ENCODE measurements at regions not wholly inside any gene's neighbourhood (a gene's known extent, or its start where the extent isn't known, plus 50 kb on each side); places are given as distances from the start of the nearest gene placed in this dataset.
A peak's percentile ranks its signal among the peaks of the same experiment; 100 is the strongest.

DNA sequence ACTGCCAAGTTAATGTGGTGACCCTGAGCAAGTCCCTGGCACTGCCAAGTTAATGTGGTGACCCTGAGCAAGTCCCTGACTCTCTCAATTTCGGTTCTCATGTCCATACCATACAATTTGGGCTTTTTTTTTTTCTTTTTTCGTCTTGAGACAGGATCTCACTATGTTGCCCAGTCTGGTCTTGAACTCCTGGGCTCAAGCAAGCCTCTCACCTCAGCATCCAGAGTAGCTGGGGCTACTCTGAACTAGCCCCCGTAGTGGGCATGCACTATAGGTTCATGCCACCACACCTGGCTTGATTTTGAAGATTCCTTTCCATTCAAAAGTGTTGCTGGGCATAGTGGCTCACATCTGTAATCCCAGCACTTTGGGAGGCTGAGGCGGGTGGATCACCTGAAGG, 100.0 kb upstream of the FOXP4 start:
- DNase-seq (ENCODE audit: extremely low read depth in 1 of 11, low read depth in 9 of 11, low spot score in 4 of 11) = no peak

DNA sequence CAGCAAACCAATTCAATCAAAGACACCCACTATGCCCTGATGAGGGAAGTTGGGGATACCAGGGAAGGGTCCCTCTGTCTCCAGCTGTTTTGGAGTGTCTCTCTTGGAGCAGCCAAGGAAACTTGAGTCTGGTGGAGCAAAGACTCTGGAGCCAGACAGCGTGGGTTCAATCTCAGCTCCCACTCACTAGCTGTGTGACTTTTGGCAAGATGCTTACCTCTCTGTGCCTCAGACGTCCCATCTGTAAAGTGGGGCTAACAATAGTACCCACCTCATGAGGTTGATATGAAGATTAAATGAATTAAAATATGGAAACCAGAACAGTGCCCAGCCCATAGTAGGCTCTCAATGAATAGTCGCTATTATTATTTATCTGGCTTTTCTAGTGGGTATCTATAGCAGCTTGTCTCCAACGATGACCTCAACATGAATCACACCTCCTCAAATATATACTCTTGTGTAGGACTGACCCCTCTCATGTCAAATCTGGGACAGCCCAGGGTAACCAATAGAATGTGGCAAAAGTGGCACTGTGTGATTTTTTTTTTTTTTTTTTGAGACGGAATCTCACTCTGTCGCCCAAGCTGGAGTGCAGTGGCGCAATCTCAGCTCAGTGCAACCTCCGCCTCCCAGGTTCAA, 99.2 kb upstream of the FOXP4 start:
- no peak for DNase-seq (ENCODE audit: extremely low read depth in 1 of 11, low read depth in 9 of 11, low spot score in 4 of 11)

DNA sequence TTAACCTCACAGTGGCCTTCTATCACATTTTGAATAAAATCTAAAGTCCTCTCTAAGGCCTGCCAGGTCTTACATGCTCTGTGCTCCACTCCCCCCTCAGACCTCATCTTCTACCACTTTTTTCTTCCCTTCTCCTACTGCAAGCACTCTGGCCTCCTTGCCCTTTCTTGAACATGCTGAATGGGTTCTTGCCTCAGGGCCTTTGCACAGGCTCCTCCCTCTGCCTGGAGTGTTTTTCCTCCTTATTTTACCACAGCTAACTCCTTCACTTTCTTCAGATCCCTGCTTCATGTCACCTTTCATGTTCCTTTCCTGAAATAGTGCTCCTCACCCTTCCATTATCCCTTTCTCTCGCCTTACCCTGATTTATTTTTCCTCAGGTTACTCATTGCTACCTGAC, 97.9 kb upstream of the FOXP4 start:
- no peak for DNase-seq (ENCODE audit: extremely low read depth in 1 of 11, low read depth in 9 of 11, low spot score in 4 of 11)

DNA sequence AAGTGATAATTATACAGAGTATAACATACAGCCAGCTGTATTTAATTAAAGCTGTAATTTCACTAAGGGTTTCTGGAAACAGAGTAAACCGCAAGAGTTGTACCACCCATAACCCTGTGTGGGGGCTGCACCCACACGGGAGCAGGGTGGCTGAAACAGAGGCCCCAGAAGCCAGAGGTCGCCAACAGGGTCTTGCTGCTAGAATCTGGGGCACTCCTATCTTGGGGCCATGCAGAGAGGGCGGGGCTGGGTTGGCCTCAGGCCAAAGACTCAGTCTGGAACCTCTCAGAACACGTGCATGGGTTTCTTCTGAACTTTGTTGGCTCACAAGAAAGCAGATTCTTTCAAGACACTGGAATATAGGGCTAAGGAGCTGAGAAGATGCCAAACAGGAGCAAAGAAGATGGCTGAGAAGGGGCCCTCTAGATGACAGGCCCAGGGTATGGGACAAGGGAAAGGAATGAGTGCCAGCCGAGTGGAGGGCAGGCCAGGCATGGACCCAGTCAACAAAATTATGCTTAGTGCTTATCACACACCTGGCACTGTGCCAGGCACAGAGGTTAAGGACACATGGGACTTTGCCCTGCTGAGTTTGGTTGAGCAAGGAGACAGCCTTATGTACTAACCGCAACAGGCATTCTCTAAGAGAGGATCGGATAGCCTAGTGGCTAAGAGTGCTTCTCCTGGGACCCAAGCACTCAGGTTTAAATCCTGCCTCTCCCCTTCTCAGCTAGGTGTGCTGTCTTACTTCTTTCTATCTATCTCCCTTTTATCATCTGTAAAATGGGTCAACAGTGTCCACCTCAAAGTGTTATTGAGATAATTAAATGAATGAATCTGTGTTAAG, 96.6 kb upstream of the FOXP4 start:
- peak in 1 of 11 donors; percentile 65 for DNase-seq (ENCODE audit: extremely low read depth in 1 of 11, low read depth in 9 of 11, low spot score in 4 of 11)

DNA sequence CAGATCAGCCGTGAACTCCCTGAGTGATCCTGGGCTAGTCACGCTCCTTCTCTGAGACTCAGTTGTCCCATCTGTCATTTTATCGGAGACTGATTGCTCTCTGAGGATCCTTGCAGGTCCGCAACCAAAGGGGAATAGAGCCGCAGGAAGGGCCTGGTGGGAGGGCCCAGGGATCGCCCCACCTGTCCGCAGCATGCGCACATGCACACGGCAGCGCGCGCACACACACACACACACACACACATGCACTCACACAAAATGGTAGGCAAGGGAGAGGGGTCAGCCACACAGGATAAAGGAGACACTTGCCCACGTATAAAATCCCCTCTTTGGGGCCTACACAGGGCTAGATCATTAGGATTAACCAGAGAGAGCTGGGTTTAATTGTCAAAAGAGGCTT, 95.6 kb upstream of the FOXP4 start:
- DNase-seq (ENCODE audit: extremely low read depth in 1 of 11, low read depth in 9 of 11, low spot score in 4 of 11) = no peak

DNA sequence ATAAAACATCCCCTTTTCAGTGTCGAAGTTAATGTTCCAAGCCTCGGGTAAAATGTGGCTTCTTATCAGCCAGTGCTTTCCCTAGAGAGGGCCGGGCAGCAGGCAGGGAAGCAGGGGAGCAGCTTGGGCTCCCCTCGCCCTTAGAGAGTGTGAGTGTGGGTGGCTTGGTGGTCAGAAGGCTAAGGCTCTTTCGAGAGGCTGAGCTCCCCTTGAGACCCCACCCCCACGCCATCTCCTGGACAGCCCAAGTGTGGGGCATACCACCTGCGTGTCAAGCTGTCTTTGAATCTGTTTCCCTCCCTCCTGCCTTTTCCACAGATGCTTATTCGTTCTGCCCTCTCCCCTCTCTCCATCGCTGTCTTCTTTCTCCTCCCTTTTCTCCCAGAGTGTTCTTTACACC, 95.1 kb upstream of the FOXP4 start:
- DNase-seq (ENCODE audit: extremely low read depth in 1 of 11, low read depth in 9 of 11, low spot score in 4 of 11) = no peak

DNA sequence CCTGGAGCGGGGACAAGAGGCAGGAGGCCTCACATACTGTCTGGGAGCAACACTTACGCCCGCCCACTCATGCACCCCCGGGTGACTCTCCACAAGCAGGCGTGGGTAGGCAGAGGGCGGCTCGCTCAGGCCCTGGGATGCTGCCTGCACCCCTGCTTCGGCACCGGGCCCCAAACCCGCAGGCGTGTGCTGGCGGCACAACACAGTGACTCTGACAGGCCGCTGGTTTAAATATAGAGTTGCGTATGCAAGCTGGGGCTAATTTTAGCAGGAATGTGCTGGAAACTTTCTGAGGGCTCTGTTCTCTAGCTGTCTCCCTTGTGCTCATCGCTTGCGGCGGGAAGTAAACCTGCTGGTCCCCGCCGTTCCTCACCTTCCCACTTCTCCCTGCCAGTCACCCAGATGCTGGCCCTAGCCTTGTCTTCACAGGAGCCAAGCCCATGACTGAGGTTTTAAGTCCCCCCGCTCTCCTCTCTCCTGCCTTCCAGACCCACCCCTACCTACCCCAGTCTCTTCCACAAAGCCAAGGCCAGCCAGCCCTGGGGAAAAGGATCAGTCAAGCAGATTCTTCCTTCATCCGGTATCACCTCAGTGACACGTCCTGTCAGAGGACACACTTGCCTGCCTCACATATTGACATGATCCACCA, 94.5 kb upstream of the FOXP4 start:
- DNase-seq (ENCODE audit: extremely low read depth in 1 of 11, low read depth in 9 of 11, low spot score in 4 of 11) = no peak

DNA sequence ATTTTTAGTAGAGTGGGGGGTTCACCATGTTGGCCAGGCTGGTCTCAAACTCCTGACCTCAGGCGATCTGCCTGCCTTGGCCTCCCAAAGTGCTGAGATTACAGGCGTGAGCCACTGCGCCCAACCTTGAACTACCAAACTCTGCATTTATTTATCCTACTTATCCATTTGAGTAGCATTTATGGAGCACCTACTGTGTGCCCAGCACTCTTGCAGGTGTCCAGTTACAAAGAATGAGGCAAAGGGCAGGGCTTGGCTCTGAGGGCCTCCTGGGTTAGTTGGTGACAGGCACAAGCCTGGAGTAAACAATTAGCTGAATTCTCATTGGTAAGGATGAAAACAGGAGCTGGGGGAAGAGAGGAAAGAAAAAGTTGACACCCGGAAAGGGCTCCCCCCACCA, 93.4 kb upstream of the FOXP4 start:
- DNase-seq (ENCODE audit: extremely low read depth in 1 of 11, low read depth in 9 of 11, low spot score in 4 of 11) = no peak

DNA sequence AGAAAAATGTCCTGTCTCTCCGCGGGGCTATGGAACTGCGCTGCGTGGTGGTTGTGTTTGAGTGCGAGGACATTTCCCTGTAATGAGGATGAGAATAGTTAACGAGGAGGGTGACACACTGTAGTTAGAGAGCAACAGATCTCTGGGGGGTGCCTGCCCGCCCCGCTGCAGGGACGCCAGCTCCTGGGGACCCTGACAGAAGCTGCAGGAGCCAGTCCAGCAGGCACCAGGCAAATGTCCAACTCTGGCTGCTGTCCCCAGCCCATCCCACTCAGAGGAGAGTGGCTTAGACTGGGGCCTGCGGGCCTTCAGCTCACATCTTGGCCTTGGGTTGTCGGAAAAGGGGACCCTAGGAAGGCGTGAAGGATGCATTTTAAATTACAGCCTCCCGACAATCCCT, 92.9 kb upstream of the FOXP4 start:
- no peak for DNase-seq (ENCODE audit: extremely low read depth in 1 of 11, low read depth in 9 of 11, low spot score in 4 of 11)

DNA sequence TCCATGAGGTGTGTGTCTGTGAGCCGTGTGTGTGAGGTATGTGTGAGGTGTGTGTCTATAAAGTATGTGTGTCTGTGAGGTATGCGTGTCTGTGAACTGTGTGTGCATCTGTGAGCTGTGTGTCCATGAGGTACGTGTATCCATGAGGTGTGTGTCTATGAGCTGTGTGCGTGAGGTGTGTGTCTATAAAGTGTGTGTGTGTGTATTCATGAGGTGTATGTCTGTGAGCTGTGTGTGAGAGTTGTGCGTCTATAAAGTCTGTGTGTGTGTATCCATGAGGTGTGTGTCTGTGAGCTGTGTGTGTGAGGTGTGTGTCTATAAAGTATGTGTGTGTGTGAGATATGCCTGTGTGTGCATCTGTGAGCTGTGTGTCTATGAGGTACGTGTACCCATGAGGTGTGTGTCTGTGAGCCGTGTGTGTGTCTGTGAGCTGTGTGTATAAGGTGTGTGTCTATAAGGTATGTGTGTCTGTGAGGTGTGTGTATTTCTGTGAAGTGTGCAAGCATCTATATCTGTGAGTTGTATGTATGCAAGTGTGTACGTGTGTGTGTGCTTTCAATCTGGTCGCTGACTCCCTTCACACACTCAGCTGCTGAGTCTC, 91.9 kb upstream of the FOXP4 start:
- DNase-seq (ENCODE audit: extremely low read depth in 1 of 11, low read depth in 9 of 11, low spot score in 4 of 11) = no peak

DNA sequence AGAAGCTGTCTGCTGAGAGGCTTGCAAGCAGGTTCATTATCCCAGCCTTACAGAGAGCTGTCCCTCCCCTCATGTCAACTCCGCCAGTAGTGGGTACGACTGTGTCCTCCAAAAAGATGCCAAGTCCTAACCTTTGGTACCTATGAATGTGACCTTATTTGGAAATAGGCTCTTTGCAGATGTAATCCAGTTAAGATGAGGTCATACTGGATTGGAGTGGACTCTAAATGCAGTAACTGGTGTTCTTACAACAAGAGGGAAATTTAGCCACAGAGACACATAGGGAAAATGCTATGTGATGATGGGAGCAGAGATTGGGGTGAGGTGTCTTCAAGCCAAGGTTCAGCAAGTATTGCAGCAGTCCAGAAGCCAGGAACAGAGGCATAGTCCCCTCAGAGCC, 90.8 kb upstream of the FOXP4 start:
- no peak for DNase-seq (ENCODE audit: extremely low read depth in 1 of 11, low read depth in 9 of 11, low spot score in 4 of 11)

DNA sequence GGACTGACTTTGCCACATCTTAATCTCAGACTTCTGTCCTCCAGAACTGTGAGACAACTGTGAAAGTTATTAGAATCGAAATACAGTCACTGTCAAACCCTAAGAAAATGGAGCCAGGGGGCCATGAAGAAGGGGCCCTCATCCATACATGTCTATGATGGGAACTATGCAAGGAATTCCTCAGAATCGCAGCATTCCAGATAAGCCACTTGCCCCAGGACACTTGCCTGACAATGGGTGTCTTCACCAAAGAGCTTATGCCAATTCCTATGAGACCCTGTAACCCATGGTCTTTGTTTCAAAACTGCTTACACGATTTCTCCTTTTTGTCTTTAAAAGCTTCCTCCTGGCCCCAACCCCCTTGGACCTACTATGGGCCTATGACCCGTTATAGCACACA, 90.4 kb upstream of the FOXP4 start:
- no peak for DNase-seq (ENCODE audit: extremely low read depth in 1 of 11, low read depth in 9 of 11, low spot score in 4 of 11)

DNA sequence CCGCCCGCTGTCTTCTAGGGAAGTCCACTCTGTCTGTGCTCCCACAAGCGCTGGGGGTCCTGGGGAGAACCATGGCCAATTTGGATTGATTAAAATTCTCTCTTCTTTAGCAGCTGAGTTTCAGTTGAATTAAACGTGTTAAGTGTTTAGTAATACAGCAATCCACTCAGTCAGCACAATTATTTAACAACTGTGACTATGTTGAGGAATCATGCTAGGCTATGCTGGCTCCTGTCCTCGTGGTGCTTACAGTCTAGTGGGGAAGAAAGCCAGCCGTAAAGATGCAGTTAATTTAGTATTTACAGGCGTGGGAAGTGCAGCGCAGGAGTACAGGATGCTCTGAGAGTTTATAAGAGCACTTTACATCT, 88.9 kb upstream of the FOXP4 start:
- DNase-seq (ENCODE audit: extremely low read depth in 1 of 11, low read depth in 9 of 11, low spot score in 4 of 11) = no peak

DNA sequence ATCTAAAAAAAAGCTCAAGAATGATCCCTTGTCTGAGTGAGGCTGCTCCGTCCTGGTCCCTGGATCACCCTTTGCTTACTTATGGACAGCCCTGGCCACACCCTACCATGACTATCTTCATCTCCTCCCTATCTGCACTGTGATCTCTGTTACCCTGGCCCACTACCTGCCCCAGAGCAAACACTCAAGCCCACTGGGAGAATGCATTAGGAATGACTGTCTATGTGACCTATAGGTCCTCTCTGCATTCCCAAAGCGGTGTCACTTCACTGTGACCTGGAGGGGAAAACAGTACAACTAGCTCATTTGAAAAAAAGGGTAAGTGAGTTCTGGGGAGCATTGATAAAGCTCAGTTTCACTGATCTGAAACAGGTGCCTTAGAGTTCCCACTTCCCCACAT, 86.4 kb upstream of the FOXP4 start:
- no peak for DNase-seq (ENCODE audit: extremely low read depth in 1 of 11, low read depth in 9 of 11, low spot score in 4 of 11)

DNA sequence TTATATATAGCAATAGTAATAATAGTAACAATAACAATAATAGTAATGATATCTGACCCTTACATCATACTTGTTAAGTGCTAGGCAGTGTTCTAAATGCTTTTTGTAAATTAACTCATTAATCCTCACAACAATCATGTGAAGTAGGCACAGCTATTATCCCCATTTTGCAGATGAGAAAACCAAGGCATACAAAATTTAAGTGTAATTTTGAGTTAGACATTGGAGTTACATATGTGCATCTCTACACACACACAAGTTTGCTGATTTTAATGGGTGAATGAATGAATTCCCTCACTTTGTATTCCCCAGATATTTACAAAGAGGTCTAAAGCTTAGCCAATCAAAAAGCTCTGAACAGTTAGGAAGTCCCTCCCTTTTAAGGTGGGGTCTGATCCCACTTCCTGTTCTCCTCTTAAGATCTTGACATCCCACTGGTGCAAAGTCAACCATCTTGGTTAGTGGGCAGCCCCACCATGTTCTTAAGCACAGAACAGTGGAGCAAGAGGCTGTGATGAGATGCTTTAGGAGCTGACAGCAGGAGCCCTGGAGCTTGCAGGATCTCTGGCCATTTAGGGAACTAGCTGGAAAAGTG, 85.3 kb upstream of the FOXP4 start:
- no peak for DNase-seq (ENCODE audit: extremely low read depth in 1 of 11, low read depth in 9 of 11, low spot score in 4 of 11)

DNA sequence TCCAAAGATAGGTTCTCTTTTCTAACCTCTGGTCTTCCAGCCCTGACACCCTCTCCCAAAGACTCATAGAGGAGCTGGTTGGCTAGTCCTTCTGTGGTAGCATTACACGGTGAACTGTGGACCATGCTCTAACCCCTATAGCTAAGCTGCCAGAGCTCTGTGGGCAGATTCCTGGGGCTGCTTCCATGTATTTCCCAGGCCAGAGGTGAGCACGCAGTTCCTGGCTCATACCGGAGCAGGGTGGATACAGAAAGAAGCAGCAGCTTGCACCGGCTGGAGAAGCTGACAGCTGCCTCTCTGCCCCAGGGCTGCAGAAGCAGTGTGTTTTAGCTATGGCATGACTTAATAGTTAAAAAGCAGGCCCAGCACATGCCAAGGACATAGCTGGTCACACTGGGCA, 84.1 kb upstream of the FOXP4 start:
- DNase-seq (ENCODE audit: extremely low read depth in 1 of 11, low read depth in 9 of 11, low spot score in 4 of 11) = no peak

DNA sequence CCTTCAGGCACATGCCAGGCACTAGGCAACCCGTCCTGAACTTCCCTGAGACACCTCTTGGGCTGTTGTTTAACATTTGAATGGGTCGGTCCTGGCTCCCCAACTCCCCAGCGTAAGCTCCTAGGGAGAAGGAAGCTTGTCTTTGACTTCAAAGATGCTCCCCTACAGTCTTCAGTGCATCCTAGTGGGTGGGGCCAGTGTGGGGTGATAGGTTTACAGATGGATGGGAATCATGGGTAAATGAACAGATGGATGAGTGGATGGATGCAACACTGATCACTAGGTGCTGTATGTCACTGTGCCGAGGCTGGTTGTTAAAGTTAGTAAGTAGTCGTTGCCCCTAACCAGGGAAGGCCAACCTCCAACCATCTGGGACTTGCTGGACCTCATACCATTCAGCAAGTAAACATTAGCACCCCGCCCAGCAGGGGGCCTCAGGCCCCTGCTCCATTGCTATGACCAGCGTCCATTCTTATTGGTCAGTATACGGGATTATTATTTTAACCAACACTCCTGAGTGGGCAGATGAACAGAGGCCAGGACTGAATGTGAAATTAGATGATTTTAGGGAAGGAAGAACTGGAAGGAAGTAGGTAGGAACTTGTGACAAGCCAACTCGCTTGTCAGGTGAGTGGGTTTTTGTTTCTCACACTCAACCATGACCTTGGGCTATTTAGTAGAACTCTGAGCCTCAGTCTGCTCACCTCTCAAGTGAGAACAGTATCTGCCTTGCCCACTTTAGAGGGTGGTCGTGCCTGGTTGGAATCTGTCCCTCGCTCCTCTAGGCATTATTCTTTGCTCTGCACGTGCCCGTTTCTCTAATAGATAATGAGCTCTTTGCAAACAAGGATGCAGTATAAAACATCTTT, 82.9 kb upstream of the FOXP4 start:
- DNase-seq (ENCODE audit: extremely low read depth in 1 of 11, low read depth in 9 of 11, low spot score in 4 of 11) = no peak

DNA sequence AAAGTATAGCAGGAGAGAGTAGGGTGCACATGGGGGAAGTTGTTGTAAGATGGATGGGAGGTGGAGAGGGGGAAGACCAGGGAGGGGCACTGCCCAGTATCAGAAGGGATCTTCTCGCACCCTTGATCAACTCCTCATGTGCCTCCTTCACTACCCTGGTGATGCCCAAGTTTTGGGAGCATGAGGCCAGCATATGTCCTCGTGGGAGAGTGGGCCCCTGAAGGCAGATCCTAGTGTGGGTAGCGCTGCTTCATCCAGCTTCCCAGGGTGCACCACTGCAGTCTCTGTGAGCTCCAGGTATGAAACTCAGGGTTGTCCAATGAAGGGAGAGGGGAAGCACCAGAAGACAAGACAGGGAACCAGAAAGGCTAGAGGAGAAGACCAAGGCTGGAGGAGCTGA, 82.2 kb upstream of the FOXP4 start:
- no peak for DNase-seq (ENCODE audit: extremely low read depth in 1 of 11, low read depth in 9 of 11, low spot score in 4 of 11)

DNA sequence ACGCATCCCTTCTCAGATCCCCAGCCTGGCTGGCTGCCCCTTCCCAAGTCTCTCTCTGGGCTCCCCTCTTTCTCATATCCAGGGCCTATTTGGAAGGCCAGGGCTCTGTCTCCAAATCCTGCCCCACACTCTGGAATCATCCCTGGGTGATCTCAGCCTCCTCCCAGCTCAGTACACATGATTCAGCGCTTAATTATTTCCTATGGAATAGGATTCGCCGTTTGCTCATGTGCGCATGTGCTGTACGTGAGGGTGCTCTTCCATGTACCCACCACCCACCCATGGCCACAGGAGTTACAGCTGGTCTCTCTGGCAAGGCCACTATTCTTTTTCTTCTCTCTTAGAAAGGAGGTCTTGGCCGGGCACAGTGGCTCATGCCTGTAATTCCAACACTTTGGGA, 81.7 kb upstream of the FOXP4 start:
- no peak for DNase-seq (ENCODE audit: extremely low read depth in 1 of 11, low read depth in 9 of 11, low spot score in 4 of 11)

Data from renal cortex interstitium (tissue), 11 donors.